GM12891 (cell line): ENCODE measurements at regions not wholly inside any gene's neighbourhood (a gene's known extent, or its start where the extent isn't known, plus 50 kb on each side); places are given as distances from the start of the nearest gene placed in this dataset.

Source experiments
- PAX5 ChIP-seq: IDR thresholded peaks from 2 replicates; pipeline ENCODE4 v1.6.1; 2011; ENCODE audit warnings: low read length, moderate library complexity, mild to moderate bottlenecking; ENCODE audit not compliant: insufficient read depth, severe bottlenecking
- POLR2A ChIP-seq: IDR thresholded peaks from 2 replicates; pipeline ENCODE4 v1.6.1; 2011; ENCODE audit warnings: low read depth, low read length, control low read depth
- POLR2AphosphoS5 ChIP-seq: IDR thresholded peaks from 2 replicates; pipeline ENCODE4 v1.6.1; 2011; ENCODE audit warnings: low read depth, low read length, control low read depth
- POU2F2 ChIP-seq: IDR thresholded peaks from 2 replicates; pipeline ENCODE4 v1.6.1; 2011; ENCODE audit warnings: low read depth, mild to moderate bottlenecking, control low read depth, low read length, moderate library complexity
- SPI1 ChIP-seq: IDR thresholded peaks from 2 replicates; pipeline ENCODE4 v1.6.1; 2011; ENCODE audit warnings: low read depth, low read length, control low read depth
- TAF1 ChIP-seq: IDR thresholded peaks from 2 replicates; pipeline ENCODE4 v1.6.1; 2011; ENCODE audit warnings: low read depth, low read length, control low read depth

- TF ChIP-seq TAF1 = no peak
- no peak for TF ChIP-seq POLR2AphosphoS5
- no peak for TF ChIP-seq POLR2A
- no peak for TF ChIP-seq SPI1
- TF ChIP-seq PAX5 = no peak
- no peak for TF ChIP-seq POU2F2
Observed at GRCh38 chr20:56802805-56803204, 173.7 kb downstream of the TFAP2C start.
